ENCODE measurements at regions not wholly inside any gene's neighbourhood (a gene's known extent, or its start where the extent isn't known, plus 50 kb on each side); places are given as distances from the start of the nearest gene placed in this dataset.
"Not testable (repeated sequence)": the region's sequence is repeated elsewhere in the genome, so short reads cannot be mapped to it uniquely, and the experiment has no call there.

DNA sequence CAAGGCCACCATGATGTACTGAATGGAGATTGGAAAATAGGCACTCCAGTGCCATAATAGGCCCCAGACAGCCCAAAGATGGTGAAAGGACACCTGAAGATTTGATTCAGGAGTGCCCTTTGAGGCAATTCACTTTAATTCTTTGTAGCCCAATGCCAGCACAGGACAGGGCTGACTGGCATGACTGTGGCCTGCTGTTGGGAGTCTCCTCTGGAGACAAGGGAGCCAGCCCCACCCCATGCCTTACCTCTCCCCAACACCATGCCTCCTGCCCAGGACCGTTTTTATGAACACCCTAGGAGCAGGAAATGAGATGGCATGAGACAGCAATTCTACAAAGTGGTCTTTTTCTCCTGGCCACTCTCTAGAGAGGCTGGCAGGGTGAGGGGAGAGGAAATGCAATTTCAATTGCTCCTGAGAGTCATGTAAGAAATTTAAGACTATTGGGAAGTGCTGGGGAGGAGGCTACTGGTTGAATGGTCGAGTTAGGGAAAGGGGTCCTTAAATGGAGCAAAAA lies 94.2 kb upstream of the MAMLD1 start:
- DNase-seq (ENCODE audit: extremely low spot score, insufficient read length, low read depth) = no peak
- no peak for FAIRE-seq

GRCh38 chrX:150269605-150270254 lies 93.4 kb upstream of the MAMLD1 start:
- no peak for FAIRE-seq
- DNase-seq (ENCODE audit: extremely low spot score, insufficient read length, low read depth) = no peak

DNA sequence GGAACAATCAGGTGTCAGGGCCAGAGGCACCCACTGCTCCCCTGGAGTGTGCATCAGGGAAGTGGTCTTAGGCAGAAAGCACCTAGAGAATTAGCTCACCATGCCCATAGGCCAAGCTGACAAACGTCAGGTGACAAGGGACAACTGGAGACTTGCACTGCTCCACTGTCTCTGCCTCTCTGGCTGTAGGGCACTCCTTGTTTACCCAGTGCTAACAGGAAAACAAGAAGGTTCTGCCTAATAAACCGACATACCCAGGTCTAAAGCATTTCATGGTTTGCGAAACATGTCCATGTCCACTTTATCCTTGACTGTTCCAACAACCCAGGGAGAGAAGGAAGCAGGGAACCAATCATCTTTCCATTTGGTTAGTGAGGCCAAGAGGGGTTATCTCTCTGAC lies 92.5 kb upstream of the MAMLD1 start:
- DNase-seq (ENCODE audit: extremely low spot score, insufficient read length, low read depth) (no peak), FAIRE-seq (no peak)

GRCh38 chrX:150273575-150274294 lies 89.4 kb upstream of the MAMLD1 start:
- DNase-seq (ENCODE audit: extremely low spot score, insufficient read length, low read depth); FAIRE-seq: not testable (repeated sequence)

GRCh38 chrX:150282953-150283352 lies 80.2 kb upstream of the MAMLD1 start:
- FAIRE-seq (no peak), DNase-seq (ENCODE audit: extremely low spot score, insufficient read length, low read depth) (no peak)

DNA sequence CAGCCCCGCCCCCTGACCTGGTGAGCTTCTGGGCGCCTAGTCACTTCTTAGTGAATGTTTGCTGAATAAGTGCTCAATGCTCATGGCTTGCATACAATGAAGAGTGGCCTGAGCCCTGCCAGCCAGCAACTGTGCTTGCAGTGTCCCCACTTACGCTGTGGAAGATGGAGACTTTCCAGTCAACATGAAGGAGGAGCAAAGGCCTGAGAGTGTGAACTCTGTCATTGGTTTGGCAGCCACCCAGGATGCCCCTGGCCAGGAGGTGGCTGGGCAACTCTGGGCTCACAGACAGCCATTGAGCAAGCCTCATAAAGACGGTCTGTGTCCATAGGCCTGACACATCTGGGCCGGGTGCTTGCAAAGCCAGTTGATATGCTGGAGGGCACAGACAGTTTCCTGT lies 72.1 kb upstream of the MAMLD1 start:
- DNase-seq (ENCODE audit: extremely low spot score, insufficient read length, low read depth) (no peak), FAIRE-seq (no peak)

DNA sequence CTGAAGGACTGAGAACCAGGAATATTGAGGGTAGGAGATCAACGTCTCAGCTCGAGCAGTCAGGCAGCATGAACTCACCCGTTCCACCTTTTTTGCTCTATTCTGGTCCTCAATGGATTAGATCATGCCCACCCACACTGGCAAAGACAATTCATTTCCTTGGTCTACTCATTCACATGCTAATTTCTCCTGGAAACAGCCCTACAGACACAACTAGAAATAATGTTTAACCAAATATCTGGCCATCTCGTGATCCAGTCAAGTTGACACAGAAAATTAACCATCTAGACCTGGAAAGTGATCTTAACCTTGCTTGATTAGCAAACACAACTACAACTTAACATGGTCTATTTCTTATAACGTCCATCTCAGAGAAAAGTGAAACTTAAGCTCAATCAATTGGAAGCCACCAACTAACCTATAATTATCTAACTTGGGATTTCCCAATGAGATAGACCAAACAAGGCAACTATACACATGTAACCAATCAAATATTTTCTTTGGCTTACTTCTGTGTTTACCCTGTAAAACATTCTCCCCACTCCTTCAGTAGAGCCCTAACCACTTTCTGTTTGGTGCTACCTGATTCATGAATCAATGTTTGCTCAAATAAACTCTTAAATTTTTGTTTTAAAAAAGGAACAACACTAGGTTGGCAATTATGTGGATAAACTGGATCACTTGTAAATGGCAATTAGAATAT lies 69.7 kb upstream of the MAMLD1 start:
- FAIRE-seq (peak; percentile 33), DNase-seq (ENCODE audit: extremely low spot score, insufficient read length, low read depth) (no peak)

- FAIRE-seq (no peak), DNase-seq (ENCODE audit: extremely low spot score, insufficient read length, low read depth) (no peak)
Measured at GRCh38 chrX:150298841-150299551, 64.1 kb upstream of the MAMLD1 start.

- no peak for FAIRE-seq
- no peak for DNase-seq (ENCODE audit: extremely low spot score, insufficient read length, low read depth)
Measured at GRCh38 chrX:150299579-150299978, 63.5 kb upstream of the MAMLD1 start.

DNA sequence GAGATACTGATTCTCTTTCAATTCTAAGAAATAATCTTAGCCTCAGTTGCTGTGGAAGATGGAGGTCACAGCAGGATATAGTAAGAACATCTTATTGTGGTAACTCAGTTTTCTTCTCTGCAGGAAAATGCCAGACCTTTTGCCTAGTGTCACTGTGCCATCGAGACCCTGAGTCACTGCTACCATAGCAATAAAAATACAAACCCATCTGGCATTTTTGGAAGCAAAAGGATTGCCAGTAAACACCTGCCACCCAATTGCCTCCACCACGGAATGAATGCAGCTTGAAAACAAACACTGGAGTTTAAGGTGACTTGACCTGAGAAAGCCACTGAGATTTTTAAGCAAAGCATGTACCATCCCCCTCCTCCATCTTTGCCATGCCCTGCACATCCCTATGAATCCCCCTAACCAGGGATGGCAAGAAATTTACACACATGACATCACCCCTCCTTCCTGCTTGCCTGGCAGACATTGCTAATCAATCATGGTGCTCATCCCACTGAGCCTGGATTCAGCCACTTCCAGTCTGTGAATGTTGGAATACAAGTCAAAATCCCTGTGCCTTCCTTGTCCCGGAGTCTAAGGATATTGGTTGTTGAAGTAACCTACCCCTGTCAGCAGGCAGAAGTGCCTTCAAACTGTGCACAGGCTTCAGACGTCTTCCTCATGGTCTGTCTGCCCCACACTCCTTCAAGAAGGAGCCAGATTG lies 59.6 kb upstream of the MAMLD1 start:
- no peak for DNase-seq (ENCODE audit: extremely low spot score, insufficient read length, low read depth)
- peak; percentile 21 for FAIRE-seq

DNA sequence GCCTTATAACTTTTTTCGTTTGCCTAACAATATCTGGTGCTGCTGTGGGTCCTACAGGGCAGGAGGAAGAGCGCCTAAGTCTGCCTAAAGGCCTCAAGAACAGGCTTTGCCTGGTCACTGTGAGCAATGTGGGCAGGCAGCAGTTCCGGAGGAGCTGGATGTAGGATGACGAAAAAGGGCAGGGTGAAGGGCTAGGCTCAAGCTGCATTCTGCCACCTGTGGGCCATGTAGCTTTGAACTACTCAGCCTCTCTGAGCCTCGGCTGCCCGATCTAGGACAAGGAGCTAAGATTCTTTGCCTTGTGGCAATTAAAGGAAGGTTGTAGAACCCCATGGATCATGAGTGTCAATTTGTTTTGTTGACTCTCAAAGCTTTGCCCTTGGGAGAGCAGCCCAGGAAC lies 57.1 kb upstream of the MAMLD1 start:
- DNase-seq (ENCODE audit: extremely low spot score, insufficient read length, low read depth) (no peak), FAIRE-seq (no peak)

DNA sequence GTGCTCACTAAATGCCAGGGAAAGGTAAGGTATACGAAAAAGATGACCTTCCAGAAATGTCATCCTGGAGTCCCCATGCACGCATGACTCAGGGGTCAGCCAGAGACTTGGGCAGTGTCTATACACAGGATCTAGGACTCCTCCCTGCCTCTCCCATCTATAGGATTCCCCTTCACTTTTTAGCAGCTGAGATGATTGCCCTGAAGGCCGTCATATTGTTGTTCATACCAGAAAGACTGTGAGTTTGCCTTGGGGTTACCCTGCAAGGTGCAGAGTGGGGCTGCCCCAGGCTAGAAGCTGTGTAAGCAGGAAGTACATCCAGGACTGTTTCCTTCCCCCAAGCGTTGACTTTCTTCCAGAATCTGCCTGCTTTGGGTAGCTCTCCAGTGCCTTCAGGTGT lies 55.1 kb upstream of the MAMLD1 start:
- FAIRE-seq (no peak), DNase-seq (ENCODE audit: extremely low spot score, insufficient read length, low read depth) (no peak)

GRCh38 chrX:150308532-150309157 lies 54.5 kb upstream of the MAMLD1 start:
- DNase-seq (ENCODE audit: extremely low spot score, insufficient read length, low read depth) (no peak), FAIRE-seq (no peak)

DNA sequence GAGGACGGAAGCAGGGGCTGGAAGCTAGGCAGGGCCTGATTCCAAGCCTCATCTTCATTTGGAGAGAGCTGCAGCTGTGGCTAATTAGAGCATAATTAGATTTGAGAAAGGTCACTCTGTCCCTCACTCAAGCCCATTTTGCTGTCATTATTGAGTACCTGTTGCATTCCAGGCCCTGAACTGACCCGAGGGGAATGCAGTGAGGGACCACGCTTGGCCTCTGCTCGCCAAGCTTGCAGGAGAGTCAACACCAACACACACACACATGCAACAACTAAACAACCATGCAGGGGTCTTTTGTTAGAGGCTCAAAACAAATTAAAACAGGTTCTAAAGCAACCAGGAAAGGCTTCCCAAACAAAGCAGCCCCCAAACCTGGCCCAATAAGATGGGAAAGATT lies 52.7 kb upstream of the MAMLD1 start:
- DNase-seq (ENCODE audit: extremely low spot score, insufficient read length, low read depth) (no peak), FAIRE-seq (no peak)

GRCh38 chrX:150310881-150311280 lies 52.2 kb upstream of the MAMLD1 start:
- DNase-seq (ENCODE audit: extremely low spot score, insufficient read length, low read depth) (no peak), FAIRE-seq (no peak)

DNA sequence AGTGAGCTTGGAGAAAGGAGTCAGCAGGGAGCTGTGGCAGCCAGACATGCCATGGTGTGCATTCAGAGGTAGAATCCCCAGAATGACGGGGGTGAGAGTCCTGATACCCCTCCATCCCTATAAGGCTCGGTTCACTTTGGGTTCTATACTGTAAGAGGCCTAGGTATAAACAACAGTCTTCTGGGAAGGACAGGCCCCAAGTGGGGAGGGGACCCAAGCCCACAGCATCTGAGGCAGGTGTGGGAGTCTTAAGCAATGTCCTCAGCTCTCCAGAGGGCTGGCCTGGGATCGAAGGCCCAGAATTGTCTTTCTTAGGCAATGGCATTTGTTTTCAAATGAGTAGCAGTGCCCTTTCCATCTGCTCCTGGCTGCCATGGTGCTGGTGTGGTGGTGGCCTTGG lies 50.2 kb upstream of the MAMLD1 start:
- no peak for FAIRE-seq
- DNase-seq (ENCODE audit: extremely low spot score, insufficient read length, low read depth) = no peak

Measured in GM18507 (cell line).